NCI-H345 treated with DMSO at 0.1 percent for 48 hours (cell line): ENCODE measurements at regions not wholly inside any gene's neighbourhood (a gene's known extent, or its start where the extent isn't known, plus 50 kb on each side); places are given as distances from the start of the nearest gene placed in this dataset.
"Not testable (repeated sequence)": the region's sequence is repeated elsewhere in the genome, so short reads cannot be mapped to it uniquely, and the experiment has no call there.

ENCODE experiments used
- DNase-seq: peaks from one replicate; lab custom pipeline; 2025; ENCODE audit not compliant: unreplicated experiment; lab: John Stamatoyannopoulos, UW

DNA sequence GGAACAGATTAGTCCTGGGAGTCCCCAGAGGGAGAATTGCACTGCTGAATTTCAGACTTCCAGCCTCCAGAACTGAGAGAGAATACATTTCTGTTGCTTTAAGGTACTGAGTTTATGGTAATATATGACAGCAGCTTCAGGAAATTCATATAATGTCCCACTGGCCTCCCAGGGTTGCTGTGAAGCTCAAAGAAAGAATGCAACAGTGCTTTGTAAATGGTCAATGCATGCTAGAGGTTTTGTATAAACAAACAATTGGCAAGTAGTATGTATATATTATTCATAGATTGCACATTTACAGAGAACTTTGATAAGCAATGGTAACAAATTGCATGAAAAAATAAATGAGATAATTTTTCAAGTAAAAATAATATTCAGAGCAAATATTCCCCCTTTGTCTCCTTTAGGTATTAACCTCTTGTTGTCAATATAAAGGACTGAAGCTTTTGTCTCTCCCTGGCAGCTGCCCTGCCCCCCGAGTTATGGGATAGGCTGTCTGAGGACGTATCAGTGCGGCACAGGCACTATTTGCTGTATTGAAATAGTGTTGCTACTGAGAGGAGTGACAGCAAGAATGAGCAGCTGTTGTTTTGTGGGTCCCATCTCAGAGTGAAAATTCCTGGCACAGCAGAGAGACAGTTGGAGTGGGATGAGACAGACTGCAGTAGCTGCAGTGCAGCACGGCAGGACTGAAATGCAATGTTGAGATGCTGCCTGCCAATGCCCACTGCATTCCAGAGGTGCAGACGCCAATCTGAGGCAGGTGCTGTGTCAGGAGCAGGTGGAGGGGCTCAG is 194.2 kb upstream of the GLRA1 start:
- no peak for DNase-seq

GRCh38 chr5:152116934-152117333 is 192.3 kb upstream of the GLRA1 start:
- DNase-seq = peak; percentile 62

GRCh38 chr5:152113401-152113800 is 188.8 kb upstream of the GLRA1 start:
- DNase-seq = no peak

- DNase-seq = no peak
Measured at GRCh38 chr5:152107220-152107619, 182.6 kb upstream of the GLRA1 start.

DNA sequence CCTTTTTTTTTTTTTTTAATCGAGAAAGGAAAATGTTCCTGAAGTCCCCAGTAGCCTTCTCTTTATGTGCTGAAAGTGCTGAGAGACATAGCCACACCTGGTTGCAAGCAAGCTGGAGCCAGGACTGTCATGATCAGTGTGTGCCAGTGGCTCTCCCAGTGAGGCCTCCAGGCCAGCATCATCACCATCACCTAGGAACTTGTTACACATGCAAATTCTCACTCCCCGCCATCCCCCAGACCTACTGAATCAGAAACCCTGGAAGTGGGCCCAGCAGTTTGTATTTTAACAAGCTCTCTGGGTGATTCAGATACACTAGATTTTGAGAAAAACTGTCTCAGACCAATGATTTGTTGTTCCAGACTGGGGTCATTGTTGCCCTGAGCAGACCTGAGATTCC is 181.9 kb upstream of the GLRA1 start:
- no peak for DNase-seq

GRCh38 chr5:152105085-152105484 is 180.4 kb upstream of the GLRA1 start:
- no peak for DNase-seq

DNA sequence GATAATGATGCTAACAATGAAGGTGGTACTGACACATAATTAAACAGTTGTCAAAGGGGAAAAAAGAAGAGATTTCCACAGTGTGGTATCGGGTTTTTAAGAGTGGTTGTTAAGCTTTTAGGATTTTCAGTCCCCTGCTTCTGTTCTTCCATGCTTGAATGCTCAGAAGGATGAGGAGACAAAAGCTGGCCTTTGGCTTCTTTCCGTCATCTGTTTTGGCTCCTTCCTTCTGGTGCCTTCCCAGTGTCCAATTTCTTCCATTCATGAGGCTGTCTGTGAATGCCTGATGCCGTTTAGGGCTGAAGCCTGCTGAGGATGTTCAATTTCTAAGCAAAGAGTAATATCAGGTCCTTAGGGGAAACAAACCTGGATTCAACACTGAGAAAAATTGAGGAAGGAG is 179.6 kb upstream of the GLRA1 start:
- no peak for DNase-seq

GRCh38 chr5:152102908-152103307 is 178.3 kb upstream of the GLRA1 start:
- DNase-seq = not testable (repeated sequence)

GRCh38 chr5:152102057-152102456 is 177.4 kb upstream of the GLRA1 start:
- DNase-seq = no peak

DNA sequence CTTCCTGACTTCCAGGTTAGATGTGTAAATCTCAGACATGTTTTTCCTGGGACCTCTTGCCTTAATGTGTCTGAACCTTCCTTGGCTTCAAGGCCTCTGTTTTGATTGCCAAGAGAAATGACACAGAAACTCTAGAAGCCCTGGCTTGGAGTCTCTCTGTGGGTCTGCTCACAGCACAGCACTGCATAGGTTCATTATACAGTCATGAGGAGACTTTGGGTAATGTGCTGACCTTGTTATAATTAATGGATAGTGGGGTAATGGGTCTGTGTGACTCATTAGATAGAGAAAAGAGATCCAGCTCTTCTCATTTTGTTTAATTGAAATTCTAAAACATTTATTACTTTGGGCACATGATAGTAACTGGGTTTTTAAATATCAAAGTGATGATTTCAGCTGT is 175.8 kb upstream of the GLRA1 start:
- no peak for DNase-seq

DNA sequence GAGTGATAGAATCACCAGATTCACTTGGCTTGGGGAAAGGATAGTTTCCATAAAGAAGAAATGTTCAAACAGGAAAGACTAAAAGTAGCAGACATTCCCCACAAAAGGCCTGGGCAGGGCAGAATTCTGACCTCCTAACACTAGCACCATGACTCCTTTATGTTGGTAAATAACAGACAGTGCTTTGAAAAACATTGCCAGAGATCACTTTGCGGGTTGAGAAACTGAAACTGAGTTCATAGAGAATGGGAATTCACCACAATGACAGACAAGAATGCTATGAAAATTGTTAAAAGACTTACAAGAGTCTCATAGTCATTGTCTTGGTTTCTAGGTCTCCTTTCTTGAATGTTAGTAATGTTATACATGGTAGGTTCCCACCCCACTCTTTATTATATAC is 172.5 kb upstream of the GLRA1 start:
- no peak for DNase-seq

DNA sequence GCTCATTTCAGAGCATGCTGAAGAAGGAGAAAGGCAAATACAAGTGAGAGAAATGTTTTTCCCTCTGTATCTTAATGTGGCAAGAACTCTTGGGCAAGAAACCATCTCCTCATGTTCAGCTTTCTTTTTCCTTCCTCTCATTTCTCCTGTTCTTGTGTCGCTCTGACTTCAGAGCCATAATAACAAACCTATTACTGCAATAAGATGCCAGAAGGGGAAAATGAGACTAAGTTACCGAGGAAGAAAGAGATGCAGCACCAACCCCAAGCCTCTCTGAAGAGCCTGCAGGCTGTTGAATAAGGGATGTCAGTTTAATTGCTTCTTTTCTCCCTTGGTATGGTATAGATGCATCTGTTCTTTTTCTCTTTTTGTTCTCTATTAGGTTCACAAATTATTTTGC is 170.1 kb upstream of the GLRA1 start:
- DNase-seq = no peak

DNA sequence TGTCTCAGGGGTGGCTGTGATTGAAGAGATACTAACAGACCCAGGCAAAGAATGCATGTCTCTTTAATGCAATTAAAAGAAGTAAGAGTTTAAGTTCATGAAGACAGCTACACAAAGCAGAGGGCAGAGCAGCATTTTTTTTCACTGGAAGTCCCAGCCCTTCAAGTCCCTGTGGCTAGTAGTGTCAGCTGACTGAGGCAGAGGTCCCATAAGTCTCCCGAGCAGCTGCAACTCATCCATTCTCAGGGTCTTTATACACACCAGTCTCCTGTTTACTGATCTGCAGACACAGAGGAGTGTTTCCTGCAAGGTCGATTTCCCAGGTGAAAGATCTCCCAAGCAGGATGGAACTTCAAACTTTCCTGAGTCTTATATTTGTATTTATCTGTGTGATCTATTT is 169.4 kb upstream of the GLRA1 start:
- no peak for DNase-seq

DNA sequence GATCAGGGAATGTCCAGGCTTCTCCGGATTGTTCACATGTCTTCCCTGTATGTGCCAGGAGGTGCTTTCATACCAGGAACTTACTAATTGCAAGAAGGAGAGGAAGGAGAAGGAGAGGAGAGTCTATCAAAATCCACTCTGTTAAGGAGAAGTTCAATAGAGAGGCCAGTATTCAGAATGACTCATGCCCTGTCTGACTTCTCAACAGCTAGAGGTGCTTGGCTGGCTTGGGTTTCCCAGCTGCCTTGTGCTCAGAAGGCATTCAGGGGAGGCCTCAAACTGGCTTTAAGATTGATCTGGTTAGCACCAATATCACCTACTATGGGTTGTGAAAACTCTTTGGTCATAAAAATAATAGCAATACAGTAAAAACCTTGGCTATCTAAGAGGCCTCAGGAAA is 167.9 kb upstream of the GLRA1 start:
- DNase-seq = no peak

- no peak for DNase-seq
Measured at GRCh38 chr5:152089644-152090043, 165.0 kb upstream of the GLRA1 start.

GRCh38 chr5:152086668-152087067 is 162.0 kb upstream of the GLRA1 start:
- no peak for DNase-seq

GRCh38 chr5:152084476-152084875 is 159.8 kb upstream of the GLRA1 start:
- no peak for DNase-seq

DNA sequence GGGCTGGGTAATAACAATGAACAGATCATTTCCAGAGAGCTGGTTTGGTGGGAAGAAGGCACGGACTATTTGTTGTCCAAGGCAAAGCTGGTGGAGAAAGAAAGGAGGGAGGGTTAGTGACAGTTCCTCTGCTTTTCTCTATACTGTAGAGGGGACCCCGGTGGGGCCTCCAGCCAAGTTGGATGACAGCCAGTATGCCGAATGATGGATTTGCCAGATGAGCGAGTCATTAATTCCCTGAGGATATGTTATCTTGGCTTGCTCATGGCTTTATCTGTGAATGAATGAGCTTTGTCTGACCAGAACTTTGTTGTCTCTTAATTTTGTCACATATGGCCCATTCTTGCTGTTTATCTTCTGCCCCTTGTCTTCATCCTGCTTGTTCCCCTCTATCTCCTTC is 158.6 kb upstream of the GLRA1 start:
- DNase-seq = no peak

DNA sequence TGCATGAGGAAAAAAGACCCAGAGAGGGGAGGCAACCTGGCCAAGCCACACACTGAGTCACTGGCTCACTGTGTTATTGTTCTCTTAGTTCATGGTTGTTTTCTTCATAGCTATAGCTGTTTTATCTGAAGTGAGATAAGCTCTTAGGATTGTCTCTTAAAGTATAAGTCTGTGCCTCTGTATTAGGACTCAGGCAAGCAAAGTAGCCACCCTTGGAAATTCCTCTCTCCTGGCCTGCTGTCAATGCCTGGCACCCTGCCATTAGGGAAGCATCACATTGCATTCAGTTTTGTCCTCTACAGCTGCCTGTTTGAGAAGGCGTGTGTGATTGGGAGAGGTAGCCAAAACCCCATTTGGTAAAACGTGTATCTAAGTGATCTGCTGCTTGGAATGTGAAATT is 147.4 kb upstream of the GLRA1 start:
- DNase-seq = peak; percentile 17

GRCh38 chr5:152070591-152070990 is 145.9 kb upstream of the GLRA1 start:
- DNase-seq = no peak

DNA sequence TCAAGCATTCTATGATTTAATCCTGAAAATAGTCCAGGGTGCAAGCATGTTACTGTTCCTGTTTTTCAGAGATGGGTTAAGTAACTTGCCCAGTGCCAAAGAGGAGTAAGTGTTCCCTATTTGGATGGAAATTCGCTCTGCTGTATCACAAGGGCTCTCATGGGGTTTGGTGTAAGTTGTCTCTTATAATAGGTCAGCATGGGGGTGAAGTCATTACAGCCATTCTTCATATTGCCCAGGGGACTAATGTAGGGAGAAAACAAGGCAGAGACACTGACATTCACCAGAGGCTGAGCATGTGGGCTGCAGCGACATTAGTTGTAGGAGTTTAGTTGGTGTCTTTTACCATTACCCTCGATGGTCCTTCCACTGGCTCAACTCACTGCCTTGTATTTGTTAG is 142.1 kb upstream of the GLRA1 start:
- no peak for DNase-seq

DNA sequence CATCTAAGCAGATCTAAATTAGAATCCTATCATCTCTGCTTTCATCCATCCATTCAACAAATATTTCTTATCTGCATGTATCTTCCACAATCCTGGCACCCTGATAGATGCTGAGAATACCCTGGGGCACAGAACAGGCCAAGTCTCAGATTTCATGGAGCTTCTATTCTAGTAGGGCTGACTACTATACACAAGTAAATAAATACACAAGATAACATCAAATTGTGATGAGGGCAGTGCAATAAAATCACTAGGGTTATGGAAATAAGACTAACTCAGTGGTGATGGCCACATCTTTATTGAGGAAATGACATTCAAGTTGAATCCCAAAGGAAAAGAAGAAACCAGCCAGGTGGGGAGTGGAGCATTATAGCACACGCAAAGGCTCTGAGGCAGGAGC is 138.4 kb upstream of the GLRA1 start:
- DNase-seq = no peak

DNA sequence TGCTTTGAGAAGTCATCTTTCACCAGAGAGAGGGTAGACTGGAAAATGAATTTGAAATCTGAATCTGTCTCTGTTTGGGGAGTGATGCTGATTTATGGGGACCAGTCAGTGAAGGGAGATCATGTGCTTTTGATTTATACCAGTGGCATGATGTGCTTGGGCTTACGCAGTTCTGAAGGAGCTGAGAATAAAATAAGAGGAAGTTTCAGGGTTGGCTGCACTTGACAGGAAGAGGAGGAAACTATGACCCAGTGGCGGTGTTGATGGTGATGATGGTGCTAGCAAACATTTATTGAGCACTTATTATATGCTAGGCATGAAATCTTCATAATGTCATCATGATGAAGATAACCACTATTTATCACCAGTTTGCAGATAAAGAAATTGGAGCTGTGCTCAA is 136.4 kb upstream of the GLRA1 start:
- no peak for DNase-seq
